GM23338 (cell line): ENCODE measurements at regions not wholly inside any gene's neighbourhood (a gene's known extent, or its start where the extent isn't known, plus 50 kb on each side); places are given as distances from the start of the nearest gene placed in this dataset.

Experiments used
- ATAC-seq: fragments of 200-7000 bp; cut with Tn5 transposase; 3 replicates; pipeline ENCODE4 v1.9.1; 2020
- DNase-seq: peaks from one replicate; pipeline ENCODE4 v3.0.0-alpha.2; 2015; ENCODE audit warnings: low spot score
- H2AFZ ChIP-seq: fragments of 200-600 bp; sonication (generic); 2 replicates; pipeline ENCODE4 v1.8.0; 2016; ENCODE audit warnings: antibody characterized with exemption, mild to moderate bottlenecking, moderate library complexity
- H3F3A ChIP-seq: fragments of 200-600 bp; sonication (generic); replicated peaks from 2 replicates; pipeline ENCODE4 v1.8.0; 2017; ENCODE audit warnings: antibody characterized with exemption, mixed run types, low read depth
- H3K27ac ChIP-seq: fragments of 200-600 bp; sonication (generic); 2 replicates; pipeline ENCODE4 v1.6.1; 2016; ENCODE audit warnings: low read depth
- H3K27me3 ChIP-seq: fragments of 200-600 bp; sonication (generic); 2 replicates; pipeline ENCODE4 v1.8.0; 2016; ENCODE audit warnings: mild to moderate bottlenecking, mixed run types, moderate library complexity; ENCODE audit not compliant: insufficient read depth
- H3K36me3 ChIP-seq: fragments of 200-600 bp; sonication (generic); 2 replicates; pipeline ENCODE4 v1.8.0; 2016; ENCODE audit warnings: mild to moderate bottlenecking; ENCODE audit not compliant: insufficient read depth
- H3K4me1 ChIP-seq: fragments of 200-600 bp; sonication (generic); 2 replicates; pipeline ENCODE4 v1.8.0; 2016; ENCODE audit warnings: mild to moderate bottlenecking, moderate library complexity; ENCODE audit not compliant: insufficient read depth
- H3K4me2 ChIP-seq: fragments of 200-600 bp; sonication (generic); 2 replicates; pipeline ENCODE4 v1.7.1; 2017; ENCODE audit warnings: mixed run types
- H3K4me3 ChIP-seq: fragments of 200-600 bp; sonication (generic); 2 replicates; pipeline ENCODE4 v1.6.1; 2016; ENCODE audit warnings: mixed run types
- H3K79me2 ChIP-seq: fragments of 200-600 bp; sonication (generic); replicated peaks from 2 replicates; pipeline ENCODE4 v1.8.0; 2017; ENCODE audit warnings: mild to moderate bottlenecking; ENCODE audit not compliant: insufficient read depth
- H3K9me2 ChIP-seq: fragments of 200-600 bp; sonication (generic); 2 replicates; pipeline ENCODE4 v1.8.0; 2017; ENCODE audit not compliant: insufficient read depth
- H4K20me1 ChIP-seq: fragments of 200-600 bp; sonication (generic); replicated peaks from 2 replicates; pipeline ENCODE4 v1.8.0; 2017; ENCODE audit warnings: mild to moderate bottlenecking; ENCODE audit not compliant: insufficient read depth
- H3K27ac Mint-ChIP-seq: 2 replicates; pipeline ENCODE4 v1.8.0; 2020; ENCODE audit warnings: inconsistent platforms, mild to moderate bottlenecking, moderate library complexity, mixed read lengths
- H3K27me3 Mint-ChIP-seq: 3 replicates; pipeline ENCODE4 v1.8.0; 2022; ENCODE audit warnings: low read depth, mild to moderate bottlenecking, moderate library complexity, mixed read lengths, inconsistent platforms; ENCODE audit not compliant: insufficient read depth, poor library complexity
- H3K36me3 Mint-ChIP-seq: 3 replicates; pipeline ENCODE4 v1.8.0; 2021; ENCODE audit warnings: low read depth, mild to moderate bottlenecking, inconsistent platforms, moderate library complexity, mixed read lengths
- H3K4me1 Mint-ChIP-seq: 3 replicates; pipeline ENCODE4 v1.8.0; 2020; ENCODE audit warnings: mild to moderate bottlenecking, inconsistent platforms, mixed read lengths
- H3K4me3 Mint-ChIP-seq: 3 replicates; pipeline ENCODE4 v1.8.0; 2021; ENCODE audit warnings: moderate library complexity, mild to moderate bottlenecking, inconsistent platforms, mixed read lengths
- H3K9me3 Mint-ChIP-seq: 3 replicates; pipeline ENCODE4 v1.8.0; 2020; ENCODE audit warnings: moderate library complexity, mild to moderate bottlenecking, inconsistent platforms, mixed read lengths
- CREB1 ChIP-seq: fragments of 250-450 bp; sonication (Bioruptor Pico); IDR thresholded peaks from 2 replicates; pipeline ENCODE4 v1.5.0; 2020; ENCODE audit warnings: low read depth, mild to moderate bottlenecking, moderate library complexity
- EZH2 ChIP-seq: fragments of 200-600 bp; sonication (generic); IDR thresholded peaks from one replicate; pipeline ENCODE4 v1.8.0; 2017; ENCODE audit warnings: antibody characterized with exemption, mild to moderate bottlenecking, low read depth; ENCODE audit not compliant: unreplicated experiment
- EZH2phosphoT487 ChIP-seq: fragments of 200-600 bp; sonication (generic); IDR thresholded peaks from one replicate; pipeline ENCODE4 v1.8.1; 2018; ENCODE audit warnings: antibody characterized with exemption; ENCODE audit not compliant: unreplicated experiment
- JUNB ChIP-seq: IDR thresholded peaks from one replicate; pipeline ENCODE4 v1.6.1; 2016; ENCODE audit warnings: antibody characterized with exemption; ENCODE audit not compliant: unreplicated experiment
- NANOG ChIP-seq: IDR thresholded peaks from 2 replicates; pipeline ENCODE4 v1.6.1; 2016; ENCODE audit warnings: antibody characterized with exemption, borderline replicate concordance
- STAT1 ChIP-seq: IDR thresholded peaks from one replicate; pipeline ENCODE4 v1.6.1; 2016; ENCODE audit warnings: antibody characterized with exemption; ENCODE audit not compliant: unreplicated experiment
- ZNF114 ChIP-seq: fragments of 250-450 bp; sonication (Bioruptor Pico); IDR thresholded peaks from 2 replicates; pipeline ENCODE4 v1.5.0; 2020; ENCODE audit warnings: mild to moderate bottlenecking, moderate library complexity
- ZNF331 ChIP-seq: fragments of 250-450 bp; sonication (Bioruptor Pico); IDR thresholded peaks from 2 replicates; pipeline ENCODE4 v1.5.0; 2020; ENCODE audit warnings: low read depth, mild to moderate bottlenecking, moderate library complexity
- TF ChIP-seq, protein P1 (sequence below): fragments of 250-450 bp; sonication (Bioruptor Pico); IDR thresholded peaks from 2 replicates; pipeline ENCODE4 v1.5.0; 2020; ENCODE audit warnings: mild to moderate bottlenecking, moderate library complexity
- TF ChIP-seq, protein P2 (sequence below): IDR thresholded peaks from 2 replicates; pipeline ENCODE4 v1.6.1; 2016; ENCODE audit warnings: antibody characterized with exemption

DNA sequence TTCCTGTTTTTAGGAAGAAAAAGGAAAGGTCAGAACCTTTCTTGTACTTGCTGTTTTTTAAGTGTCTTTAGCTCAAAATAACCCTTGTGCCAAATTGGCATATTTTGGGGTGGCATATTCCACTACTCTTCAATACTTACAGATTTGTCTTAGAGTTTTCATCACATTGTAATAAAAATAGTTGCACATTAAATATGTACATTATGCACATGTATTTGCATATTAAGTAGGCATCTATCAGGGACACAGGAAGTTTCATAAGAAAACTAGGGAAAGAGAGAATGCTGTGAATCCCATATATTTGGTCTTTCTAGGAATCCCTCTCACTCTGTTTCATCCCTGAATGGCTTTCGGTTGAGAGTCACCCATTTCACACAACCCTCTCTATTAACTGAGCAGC, 139.6 kb downstream of the LARP7 start (continued):
- TF ChIP-seq, protein P1, sequence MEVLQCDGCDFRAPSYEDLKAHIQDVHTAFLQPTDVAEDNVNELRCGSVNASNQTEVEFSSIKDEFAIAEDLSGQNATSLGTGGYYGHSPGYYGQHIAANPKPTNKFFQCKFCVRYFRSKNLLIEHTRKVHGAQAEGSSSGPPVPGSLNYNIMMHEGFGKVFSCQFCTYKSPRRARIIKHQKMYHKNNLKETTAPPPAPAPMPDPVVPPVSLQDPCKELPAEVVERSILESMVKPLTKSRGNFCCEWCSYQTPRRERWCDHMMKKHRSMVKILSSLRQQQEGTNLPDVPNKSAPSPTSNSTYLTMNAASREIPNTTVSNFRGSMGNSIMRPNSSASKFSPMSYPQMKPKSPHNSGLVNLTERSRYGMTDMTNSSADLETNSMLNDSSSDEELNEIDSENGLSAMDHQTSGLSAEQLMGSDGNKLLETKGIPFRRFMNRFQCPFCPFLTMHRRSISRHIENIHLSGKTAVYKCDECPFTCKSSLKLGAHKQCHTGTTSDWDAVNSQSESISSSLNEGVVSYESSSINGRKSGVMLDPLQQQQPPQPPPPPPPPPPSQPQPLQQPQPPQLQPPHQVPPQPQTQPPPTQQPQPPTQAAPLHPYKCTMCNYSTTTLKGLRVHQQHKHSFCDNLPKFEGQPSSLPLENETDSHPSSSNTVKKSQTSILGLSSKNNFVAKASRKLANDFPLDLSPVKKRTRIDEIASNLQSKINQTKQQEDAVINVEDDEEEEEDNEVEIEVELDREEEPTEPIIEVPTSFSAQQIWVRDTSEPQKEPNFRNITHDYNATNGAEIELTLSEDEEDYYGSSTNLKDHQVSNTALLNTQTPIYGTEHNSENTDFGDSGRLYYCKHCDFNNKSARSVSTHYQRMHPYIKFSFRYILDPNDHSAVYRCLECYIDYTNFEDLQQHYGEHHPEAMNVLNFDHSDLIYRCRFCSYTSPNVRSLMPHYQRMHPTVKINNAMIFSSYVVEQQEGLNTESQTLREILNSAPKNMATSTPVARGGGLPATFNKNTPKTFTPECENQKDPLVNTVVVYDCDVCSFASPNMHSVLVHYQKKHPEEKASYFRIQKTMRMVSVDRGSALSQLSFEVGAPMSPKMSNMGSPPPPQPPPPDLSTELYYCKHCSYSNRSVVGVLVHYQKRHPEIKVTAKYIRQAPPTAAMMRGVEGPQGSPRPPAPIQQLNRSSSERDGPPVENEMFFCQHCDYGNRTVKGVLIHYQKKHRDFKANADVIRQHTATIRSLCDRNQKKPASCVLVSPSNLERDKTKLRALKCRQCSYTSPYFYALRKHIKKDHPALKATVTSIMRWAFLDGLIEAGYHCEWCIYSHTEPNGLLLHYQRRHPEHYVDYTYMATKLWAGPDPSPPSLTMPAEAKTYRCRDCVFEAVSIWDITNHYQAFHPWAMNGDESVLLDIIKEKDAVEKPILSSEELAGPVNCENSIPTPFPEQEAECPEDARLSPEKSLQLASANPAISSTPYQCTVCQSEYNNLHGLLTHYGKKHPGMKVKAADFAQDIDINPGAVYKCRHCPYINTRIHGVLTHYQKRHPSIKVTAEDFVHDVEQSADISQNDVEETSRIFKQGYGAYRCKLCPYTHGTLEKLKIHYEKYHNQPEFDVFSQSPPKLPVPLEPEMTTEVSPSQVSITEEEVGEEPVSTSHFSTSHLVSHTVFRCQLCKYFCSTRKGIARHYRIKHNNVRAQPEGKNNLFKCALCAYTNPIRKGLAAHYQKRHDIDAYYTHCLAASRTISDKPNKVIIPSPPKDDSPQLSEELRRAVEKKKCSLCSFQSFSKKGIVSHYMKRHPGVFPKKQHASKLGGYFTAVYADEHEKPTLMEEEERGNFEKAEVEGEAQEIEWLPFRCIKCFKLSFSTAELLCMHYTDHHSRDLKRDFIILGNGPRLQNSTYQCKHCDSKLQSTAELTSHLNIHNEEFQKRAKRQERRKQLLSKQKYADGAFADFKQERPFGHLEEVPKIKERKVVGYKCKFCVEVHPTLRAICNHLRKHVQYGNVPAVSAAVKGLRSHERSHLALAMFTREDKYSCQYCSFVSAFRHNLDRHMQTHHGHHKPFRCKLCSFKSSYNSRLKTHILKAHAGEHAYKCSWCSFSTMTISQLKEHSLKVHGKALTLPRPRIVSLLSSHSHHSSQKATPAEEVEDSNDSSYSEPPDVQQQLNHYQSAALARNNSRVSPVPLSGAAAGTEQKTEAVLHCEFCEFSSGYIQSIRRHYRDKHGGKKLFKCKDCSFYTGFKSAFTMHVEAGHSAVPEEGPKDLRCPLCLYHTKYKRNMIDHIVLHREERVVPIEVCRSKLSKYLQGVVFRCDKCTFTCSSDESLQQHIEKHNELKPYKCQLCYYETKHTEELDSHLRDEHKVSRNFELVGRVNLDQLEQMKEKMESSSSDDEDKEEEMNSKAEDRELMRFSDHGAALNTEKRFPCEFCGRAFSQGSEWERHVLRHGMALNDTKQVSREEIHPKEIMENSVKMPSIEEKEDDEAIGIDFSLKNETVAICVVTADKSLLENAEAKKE: no peak
- TF ChIP-seq STAT1 (no peak), EZH2phosphoT487 (no peak), ZNF331 (CRISPR knock-in tag) (no peak), NANOG (no peak), JUNB (no peak)
- TF ChIP-seq, protein P2, sequence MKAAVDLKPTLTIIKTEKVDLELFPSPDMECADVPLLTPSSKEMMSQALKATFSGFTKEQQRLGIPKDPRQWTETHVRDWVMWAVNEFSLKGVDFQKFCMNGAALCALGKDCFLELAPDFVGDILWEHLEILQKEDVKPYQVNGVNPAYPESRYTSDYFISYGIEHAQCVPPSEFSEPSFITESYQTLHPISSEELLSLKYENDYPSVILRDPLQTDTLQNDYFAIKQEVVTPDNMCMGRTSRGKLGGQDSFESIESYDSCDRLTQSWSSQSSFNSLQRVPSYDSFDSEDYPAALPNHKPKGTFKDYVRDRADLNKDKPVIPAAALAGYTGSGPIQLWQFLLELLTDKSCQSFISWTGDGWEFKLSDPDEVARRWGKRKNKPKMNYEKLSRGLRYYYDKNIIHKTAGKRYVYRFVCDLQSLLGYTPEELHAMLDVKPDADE: no peak

DNA sequence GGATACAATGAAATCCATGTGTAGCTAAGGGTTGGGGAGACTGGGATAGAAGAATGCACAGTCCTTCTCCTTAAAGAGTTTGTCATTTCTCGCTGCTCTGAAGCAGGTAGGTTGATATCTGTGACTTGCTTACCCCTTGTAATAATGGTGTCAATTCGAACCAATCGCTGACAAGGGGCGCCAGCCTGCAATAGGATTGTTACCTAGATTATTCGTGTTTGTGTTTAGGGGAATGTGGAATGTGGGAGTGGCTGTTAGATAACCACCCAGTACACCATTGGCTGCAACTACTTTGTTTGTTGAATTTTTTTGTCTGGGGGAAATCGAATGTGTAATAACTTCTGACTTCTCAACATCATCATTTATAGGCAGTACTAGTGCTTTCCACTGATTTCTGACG, 141.6 kb downstream of the LARP7 start:
- DNase-seq (peak; percentile 38), ATAC-seq (peak; percentile 52; the same call in 2 of the 3 replicates)
- no peak overlapping the region for H2AFZ ChIP-seq
- no peaks in the 10 kb centered on the region for H3K27me3 ChIP-seq
- peaks cover 9% of the 10 kb centered on the region; the same call in 1 of the 3 replicates for H3K9me3 Mint-ChIP-seq
- H3K36me3 Mint-ChIP-seq: peaks cover 24% of the 10 kb centered on the region
- no peaks in the 10 kb centered on the region for H4K20me1 ChIP-seq
- H3K9me2 ChIP-seq: no peaks in the 10 kb centered on the region
- H3K27me3 Mint-ChIP-seq: peaks cover 2% of the 10 kb centered on the region
- H3K4me3 ChIP-seq: no peak overlapping the region
- no peak overlapping the region for H3K27ac Mint-ChIP-seq
- TF ChIP-seq CREB1 (CRISPR knock-in tag) (no peak), EZH2 (no peak), ZNF114 (CRISPR knock-in tag) (no peak)
- H3K4me3 Mint-ChIP-seq: no peak overlapping the region
- peaks cover 6% of the 10 kb centered on the region; the same call in 1 of the 2 replicates for H3F3A ChIP-seq
- no peaks in the 10 kb centered on the region for H3K36me3 ChIP-seq
- no peak overlapping the region for H3K4me2 ChIP-seq
- H3K4me1 Mint-ChIP-seq: peaks cover 14% of the 10 kb centered on the region
- peaks cover 13% of the 10 kb centered on the region for H3K4me1 ChIP-seq
- no peak overlapping the region for H3K27ac ChIP-seq
- peaks cover 30% of the 10 kb centered on the region for H3K79me2 ChIP-seq
